MCF 10A (cell line): ENCODE measurements at regions not wholly inside any gene's neighbourhood (a gene's known extent, or its start where the extent isn't known, plus 50 kb on each side); places are given as distances from the start of the nearest gene placed in this dataset.

Experiments used
- BruUV-seq: library from RNA; stranded (reverse); fragments of 400-500 nt; replicated peaks from 2 replicates; lab custom pipeline; 2021; lab: Mats Ljungman, UMichigan
- CTCF ChIA-PET: fragments of 300-600 bp; sonication (Branson Sonifier 250); formaldehyde crosslinking; extraction: SDS; loops from one replicate; lab custom pipeline; 2021; ENCODE audit warnings: antibody characterized with exemption, inconsistent platforms; lab: Yijun Ruan, JAX
- POLR2A ChIA-PET: fragments of 300-600, 350-650 bp; sonication (Branson Sonifier 250); formaldehyde crosslinking; extraction: SDS; loops from one replicate; lab custom pipeline; 2020; ENCODE audit warnings: antibody characterized with exemption, inconsistent platforms; lab: Yijun Ruan, JAX
- DNase-seq: peaks from one replicate; pipeline ENCODE4 v3.0.0-alpha.2; 2018; ENCODE audit not compliant: unreplicated experiment
- H3K27ac Mint-ChIP-seq: one replicate; pipeline ENCODE4 v1.8.0; 2022; ENCODE audit warnings: mild to moderate bottlenecking, low read depth, mixed read lengths; ENCODE audit not compliant: unreplicated experiment
- H3K27me3 Mint-ChIP-seq: one replicate; pipeline ENCODE4 v1.8.0; 2022; ENCODE audit warnings: mixed read lengths; ENCODE audit not compliant: insufficient read depth, unreplicated experiment
- H3K36me3 Mint-ChIP-seq: one replicate; pipeline ENCODE4 v1.8.0; 2022; ENCODE audit warnings: mild to moderate bottlenecking, moderate library complexity, mixed read lengths; ENCODE audit not compliant: insufficient read depth, unreplicated experiment
- H3K4me1 Mint-ChIP-seq: one replicate; pipeline ENCODE4 v1.8.0; 2022; ENCODE audit warnings: mixed read lengths; ENCODE audit not compliant: insufficient read depth, unreplicated experiment
- H3K4me3 Mint-ChIP-seq: one replicate; pipeline ENCODE4 v1.8.0; 2022; ENCODE audit warnings: mild to moderate bottlenecking, moderate library complexity, mixed read lengths; ENCODE audit not compliant: unreplicated experiment
- H3K9me3 Mint-ChIP-seq: one replicate; pipeline ENCODE4 v1.8.0; 2022; ENCODE audit warnings: mixed read lengths; ENCODE audit not compliant: unreplicated experiment
- intact Hi-C: fragments of 100-400 bp; cut with micrococcal nuclease; formaldehyde crosslinking; loops from 2 replicates; pipeline ENCODE4 v1.14.1; 2022
- TF ChIP-seq, protein P1 (sequence below): fragments of 200-600 bp; IDR thresholded peaks from one replicate; pipeline ENCODE4 v1.8.0; 2022; ENCODE audit warnings: antibody characterized with exemption, mild to moderate bottlenecking; ENCODE audit not compliant: unreplicated experiment

DNA sequence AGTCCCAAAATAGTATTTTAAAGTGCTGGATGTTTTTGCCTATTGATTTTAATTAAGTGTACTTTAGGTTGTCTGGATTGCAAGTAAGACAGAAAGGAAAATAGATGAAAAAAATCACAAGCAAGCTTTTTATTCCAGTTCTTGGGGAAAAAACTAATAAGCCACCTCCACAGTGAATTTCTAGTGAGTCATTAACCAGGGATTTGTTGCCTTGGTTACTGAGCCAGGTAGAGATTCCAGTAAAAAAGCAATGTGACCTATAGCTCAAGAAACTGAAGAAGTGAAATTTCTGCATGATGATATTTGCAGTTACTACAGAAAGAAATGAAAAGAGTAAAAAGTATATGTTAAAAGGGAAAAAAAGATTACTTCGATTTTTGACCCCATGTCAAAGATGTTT, 160.6 kb downstream of the METTL4 start:
- ChIA-PET CTCF (no interaction called here), POLR2A (interaction anchor here (0.7 kb wide), 1 partner anchor 275 kb away, joined by 3 read pairs; no protein-coding TSS in a partner anchor)
- BruUV-seq = no TSS peak
- no peaks in the 10 kb centered on the region for H3K27me3 Mint-ChIP-seq
- H3K36me3 Mint-ChIP-seq = no peaks in the 10 kb centered on the region
- H3K27ac Mint-ChIP-seq = peak overlapping the region; percentile 83
- intact Hi-C loops = no loop called here
- peaks cover 20% of the 10 kb centered on the region for H3K4me1 Mint-ChIP-seq
- TF ChIP-seq, protein P1, sequence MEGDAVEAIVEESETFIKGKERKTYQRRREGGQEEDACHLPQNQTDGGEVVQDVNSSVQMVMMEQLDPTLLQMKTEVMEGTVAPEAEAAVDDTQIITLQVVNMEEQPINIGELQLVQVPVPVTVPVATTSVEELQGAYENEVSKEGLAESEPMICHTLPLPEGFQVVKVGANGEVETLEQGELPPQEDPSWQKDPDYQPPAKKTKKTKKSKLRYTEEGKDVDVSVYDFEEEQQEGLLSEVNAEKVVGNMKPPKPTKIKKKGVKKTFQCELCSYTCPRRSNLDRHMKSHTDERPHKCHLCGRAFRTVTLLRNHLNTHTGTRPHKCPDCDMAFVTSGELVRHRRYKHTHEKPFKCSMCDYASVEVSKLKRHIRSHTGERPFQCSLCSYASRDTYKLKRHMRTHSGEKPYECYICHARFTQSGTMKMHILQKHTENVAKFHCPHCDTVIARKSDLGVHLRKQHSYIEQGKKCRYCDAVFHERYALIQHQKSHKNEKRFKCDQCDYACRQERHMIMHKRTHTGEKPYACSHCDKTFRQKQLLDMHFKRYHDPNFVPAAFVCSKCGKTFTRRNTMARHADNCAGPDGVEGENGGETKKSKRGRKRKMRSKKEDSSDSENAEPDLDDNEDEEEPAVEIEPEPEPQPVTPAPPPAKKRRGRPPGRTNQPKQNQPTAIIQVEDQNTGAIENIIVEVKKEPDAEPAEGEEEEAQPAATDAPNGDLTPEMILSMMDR = no peak
- no peaks in the 10 kb centered on the region for H3K9me3 Mint-ChIP-seq
- peak; percentile 61 for DNase-seq
- peak overlapping the region; percentile 18 for H3K4me3 Mint-ChIP-seq

DNA sequence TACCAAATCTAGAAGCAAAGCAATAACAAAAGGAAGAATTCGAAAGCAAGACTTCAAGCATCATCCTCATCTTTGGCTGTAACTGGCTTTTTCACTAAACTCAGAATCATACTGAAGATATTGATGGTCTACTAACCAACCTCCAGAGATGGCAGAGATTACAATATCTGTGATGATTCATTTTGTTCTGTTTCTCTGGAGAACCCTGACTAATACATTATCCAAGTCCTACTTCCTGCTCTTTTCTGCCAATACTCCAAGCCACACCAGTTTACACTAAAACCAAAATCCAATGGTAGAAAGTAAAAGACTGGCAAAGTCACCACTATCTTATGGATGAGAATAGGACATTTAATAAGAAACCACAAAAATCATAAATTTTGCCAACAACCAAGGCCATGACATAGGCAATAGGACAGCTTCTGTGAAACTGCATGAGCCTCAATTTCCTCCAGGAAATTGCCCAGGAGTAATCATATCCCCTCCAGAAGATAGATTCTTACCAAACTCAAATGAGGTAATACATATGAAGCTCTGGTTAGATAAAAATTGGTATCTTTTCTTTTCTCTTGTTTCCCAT, 159.8 kb downstream of the METTL4 start:
- TF ChIP-seq, protein P1 = no peak
- BruUV-seq = no TSS peak
- ChIA-PET CTCF (no interaction called here), POLR2A (interaction anchor here (2.5 kb wide), 1 partner anchor 13 kb away, joined by 5 read pairs; no protein-coding TSS in a partner anchor)
- Mint-ChIP-seq H3K9me3 (peaks cover 5% of the 10 kb centered on the region), H3K27me3 (no peaks in the 10 kb centered on the region), H3K27ac (peak overlapping the region; percentile 83), H3K4me3 (peak overlapping the region; percentile 18), H3K4me1 (peaks cover 20% of the 10 kb centered on the region), H3K36me3 (no peaks in the 10 kb centered on the region)
- intact Hi-C loops = no loop called here
- DNase-seq = peak; percentile 67

DNA sequence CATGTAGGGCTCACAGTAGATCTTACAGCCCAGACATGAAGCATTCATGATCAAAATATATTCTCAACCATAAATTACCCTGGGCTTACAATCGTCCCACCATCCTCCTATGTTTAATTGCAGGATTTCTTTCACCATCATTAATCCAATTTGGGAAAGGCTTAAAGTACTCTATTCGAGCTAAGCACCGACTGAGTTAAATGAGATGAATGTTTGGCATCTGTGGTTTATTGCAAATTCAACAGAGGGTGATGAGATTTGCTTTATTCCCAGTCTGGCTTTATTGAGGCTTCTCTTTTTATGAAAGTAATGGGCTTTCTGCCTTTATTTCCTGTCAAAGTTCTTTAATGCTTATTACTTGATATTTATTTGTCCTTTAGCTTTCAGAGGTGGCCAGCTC, 159.0 kb downstream of the METTL4 start:
- intact Hi-C loops = no loop called here
- Mint-ChIP-seq H3K4me3 (no peak overlapping the region), H3K4me1 (peaks cover 20% of the 10 kb centered on the region), H3K27ac (peak overlapping the region; percentile 83), H3K27me3 (no peaks in the 10 kb centered on the region), H3K36me3 (no peaks in the 10 kb centered on the region), H3K9me3 (peaks cover 8% of the 10 kb centered on the region)
- BruUV-seq = no TSS peak
- DNase-seq = no peak
- ChIA-PET POLR2A (interaction anchor here (2.5 kb wide), 1 partner anchor 12 kb away, joined by 5 read pairs; no protein-coding TSS in a partner anchor), CTCF (interaction anchor here (0.6 kb wide), 1 partner anchor 51 kb away, joined by 3 read pairs; no protein-coding TSS in a partner anchor)
- TF ChIP-seq, protein P1 = no peak

DNA sequence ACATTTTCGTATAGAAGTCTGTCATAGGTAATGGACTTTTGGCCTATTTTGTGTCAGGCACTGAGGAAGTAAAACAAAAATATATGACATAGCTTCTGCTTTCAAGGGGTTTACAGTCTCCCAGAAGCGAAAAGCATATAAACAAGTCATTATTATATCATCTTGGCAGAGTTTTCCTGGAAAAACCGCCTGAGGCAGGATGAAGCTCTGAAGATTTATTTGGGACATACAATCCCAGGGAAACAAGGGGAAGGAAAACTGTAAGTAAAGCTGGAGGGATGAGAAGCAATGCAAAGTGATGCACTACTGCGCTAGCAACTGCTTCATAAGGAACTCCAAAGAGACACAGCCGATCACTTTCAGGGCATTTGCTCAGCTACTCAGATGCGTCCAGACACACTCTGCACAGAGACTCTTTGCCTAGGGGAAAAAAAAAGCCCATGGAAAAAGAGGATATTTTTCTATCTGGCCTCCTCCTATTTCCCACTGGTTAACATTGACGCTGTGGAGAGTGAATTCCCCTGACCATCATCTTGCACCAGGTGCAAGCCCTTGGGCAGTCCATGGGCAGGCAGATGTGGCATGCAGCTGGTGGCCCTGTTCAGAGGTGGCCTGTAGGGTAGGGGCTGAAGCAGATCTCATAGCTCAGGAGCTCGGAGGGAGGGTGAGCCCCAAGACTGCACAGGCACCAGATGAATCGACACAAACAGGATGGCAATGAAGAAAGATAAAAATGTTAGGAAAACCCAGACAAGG, 158.1 kb downstream of the METTL4 start:
- ChIA-PET CTCF (interaction anchor here (0.6 to 0.9 kb wide), 5 partner anchors 29 to 1519 kb away, joined by 3 to 5 read pairs (median 3); no protein-coding TSS in a partner anchor), POLR2A (interaction anchor here (2.5 kb wide), 1 partner anchor 12 kb away, joined by 5 read pairs; no protein-coding TSS in a partner anchor)
- BruUV-seq = no TSS peak
- H3K27ac Mint-ChIP-seq = no peak overlapping the region
- H3K9me3 Mint-ChIP-seq = peaks cover 8% of the 10 kb centered on the region
- H3K27me3 Mint-ChIP-seq = no peaks in the 10 kb centered on the region
- TF ChIP-seq, protein P1 = no peak
- H3K36me3 Mint-ChIP-seq = no peaks in the 10 kb centered on the region
- H3K4me3 Mint-ChIP-seq = no peak overlapping the region
- peaks cover 20% of the 10 kb centered on the region for H3K4me1 Mint-ChIP-seq
- DNase-seq = no peak
- intact Hi-C loops = no loop called here
